HCT116 (cell line): ENCODE measurements at regions not wholly inside any gene's neighbourhood (a gene's known extent, or its start where the extent isn't known, plus 50 kb on each side); places are given as distances from the start of the nearest gene placed in this dataset.

Experiments
- ATAC-seq: fragments of 200-7000 bp; cut with Tn5 transposase; 2 replicates; pipeline ENCODE4 v1.9.1; 2020; ENCODE audit warnings: mild to moderate bottlenecking, moderate library complexity
- BruUV-seq: library from RNA; stranded (reverse); fragments of 400-500 nt; replicated peaks from 2 replicates; lab custom pipeline; 2021; lab: Mats Ljungman, UMichigan
- CTCF ChIA-PET: fragments of 300-600 bp; sonication (Branson Sonifier 250); formaldehyde crosslinking; loops from one replicate; lab custom pipeline; 2021; ENCODE audit warnings: antibody characterized with exemption; lab: Charles Lee
- POLR2A ChIA-PET: fragments of 300-600, 350-600 bp; sonication (Branson Sonifier 250); formaldehyde crosslinking; loops from one replicate; lab custom pipeline; 2021; ENCODE audit warnings: antibody characterized with exemption; lab: Charles Lee
- RAD21 ChIA-PET, 2 experiments: fragments of 300-600 bp; sonication (Branson Sonifier 250); formaldehyde crosslinking; loops; one replicate each; lab custom pipeline; 2023; ENCODE audit warnings: low total read pairs in 2 of 2; ENCODE audit not compliant: uncharacterized antibody in 2 of 2, unreplicated experiment in 2 of 2, low non-redundant PET in 1 of 2; lab: Charles Lee
- DNase-seq: peaks from one replicate; pipeline ENCODE4 v3.0.0-alpha.2; 2010; ENCODE audit warnings: low read depth, low spot score
- H2AFZ ChIP-seq: fragments of 200-600 bp; shearing (Covaris generic), sonication (generic); 2 replicates; pipeline ENCODE4 v1.6.1; 2017; ENCODE audit warnings: low read depth, mixed run types, mixed read lengths, antibody characterized with exemption, low read length; ENCODE audit not compliant: poor library complexity, severe bottlenecking
- H3K27ac ChIP-seq: 2 replicates; pipeline ENCODE4 v1.5.1; 2012; ENCODE audit warnings: low read depth, low read length
- H3K27me3 ChIP-seq: fragments of 200-600 bp; sonication (generic); 2 replicates; pipeline ENCODE4 v1.6.1; 2016; ENCODE audit warnings: mixed run types, low read length, mixed read lengths; ENCODE audit not compliant: insufficient read depth
- H3K36me3 ChIP-seq, 2 experiments: fragments of 200-500 bp in 1 of 2; fragments of 200-600 bp in 1 of 2; sonication (Bioruptor generic) in 1 of 2; sonication (generic) in 1 of 2; 2 replicates each; pipeline versions ENCODE4 v1.5.1 to v1.6.1; 2014 to 2016; ENCODE audit warnings: low read length in 2 of 2, inconsistent platforms in 1 of 2, mixed read lengths in 1 of 2, mixed run types in 1 of 2; ENCODE audit not compliant: insufficient read depth in 2 of 2, control insufficient read depth in 1 of 2
- H3K4me1 ChIP-seq, 2 experiments: fragments of 200-600 bp in 1 of 2; sonication (generic) in 1 of 2; 2 replicates each; pipeline versions ENCODE4 v1.5.1 to v1.6.1; 2012 to 2017; ENCODE audit warnings: low read length in 2 of 2, inconsistent platforms in 1 of 2, mild to moderate bottlenecking in 1 of 2, mixed read lengths in 1 of 2, mixed run types in 1 of 2, moderate library complexity in 1 of 2; ENCODE audit not compliant: insufficient read depth in 2 of 2, control insufficient read depth in 1 of 2
- H3K4me2 ChIP-seq: fragments of 200-600 bp; sonication (generic); 2 replicates; pipeline ENCODE4 v1.6.1; 2017; ENCODE audit warnings: mixed run types, low read length, mixed read lengths
- H3K4me3 ChIP-seq, 2 experiments: fragments of 200-600 bp in 1 of 2; sonication (generic) in 1 of 2; replicated peaks in 1 of 2; 2 replicates each; pipeline ENCODE4 v1.5.1; 2011 to 2016; ENCODE audit warnings: low read length in 2 of 2, control low read depth in 1 of 2, low read depth in 1 of 2, mild to moderate bottlenecking in 1 of 2, mixed read lengths in 1 of 2, mixed run types in 1 of 2
- H3K79me2 ChIP-seq: fragments of 200-600 bp; sonication (generic); 2 replicates; pipeline ENCODE4 v1.6.1; 2017; ENCODE audit warnings: mild to moderate bottlenecking, mixed run types, low read length, moderate library complexity, mixed read lengths; ENCODE audit not compliant: insufficient read depth
- H3K9ac ChIP-seq: fragments of 200-600 bp; sonication (generic); 2 replicates; pipeline ENCODE4 v1.6.1; 2016; ENCODE audit warnings: low read length, mixed read lengths
- H3K9me2 ChIP-seq: fragments of 200-600 bp; sonication (generic), shearing (Covaris generic); 2 replicates; pipeline ENCODE4 v1.6.1; 2017; ENCODE audit warnings: mixed run types, mild to moderate bottlenecking, moderate library complexity; ENCODE audit not compliant: insufficient read depth
- H3K9me3 ChIP-seq, 2 experiments: fragments of 200-500 bp in 1 of 2; fragments of 200-600 bp in 1 of 2; sonication (Bioruptor generic) in 1 of 2; sonication (generic) in 1 of 2; 2 replicates each; pipeline ENCODE4 v1.6.1; 2014 to 2017; ENCODE audit warnings: low read length in 2 of 2, mixed read lengths in 2 of 2, inconsistent platforms in 1 of 2, low read depth in 1 of 2, mild to moderate bottlenecking in 1 of 2, mixed run types in 1 of 2, moderate library complexity in 1 of 2; ENCODE audit not compliant: control insufficient read depth in 1 of 2, insufficient read depth in 1 of 2
- H4K20me1 ChIP-seq: fragments of 200-600 bp; sonication (generic), shearing (Covaris generic); 2 replicates; pipeline ENCODE4 v1.6.1; 2017; ENCODE audit warnings: mixed run types, mild to moderate bottlenecking, moderate library complexity; ENCODE audit not compliant: insufficient read depth
- EGR1 ChIP-seq: IDR thresholded peaks from 2 replicates; pipeline ENCODE4 v1.6.1; 2012; ENCODE audit warnings: low read depth
- ELF1 ChIP-seq: IDR thresholded peaks from 2 replicates; pipeline ENCODE4 v1.6.1; 2012; ENCODE audit warnings: low read depth, borderline replicate concordance
- EZH2 ChIP-seq: fragments of 200-600 bp; sonication (generic); IDR thresholded peaks from 2 replicates; pipeline ENCODE4 v1.6.1; 2017; ENCODE audit warnings: antibody characterized with exemption, mixed run types
- EZH2phosphoT487 ChIP-seq: fragments of 200-600 bp; IDR thresholded peaks from 2 replicates; pipeline ENCODE4 v1.6.1; 2018; ENCODE audit warnings: antibody characterized with exemption, borderline replicate concordance
- FOSL1 ChIP-seq: IDR thresholded peaks from 2 replicates; pipeline ENCODE4 v1.6.1; 2012; ENCODE audit warnings: low read depth
- POLR2A ChIP-seq: IDR thresholded peaks from 2 replicates; pipeline ENCODE4 v1.7.0; 2011; ENCODE audit warnings: borderline replicate concordance; ENCODE audit not compliant: insufficient read depth, insufficient read length; ENCODE audit errors: extremely low read depth
- RAD21 ChIP-seq: IDR thresholded peaks from 2 replicates; pipeline ENCODE4 v1.6.1; 2012; ENCODE audit warnings: low read depth, mild to moderate bottlenecking
- SRF ChIP-seq: IDR thresholded peaks from 2 replicates; pipeline ENCODE4 v1.6.1; 2012; ENCODE audit warnings: low read depth
- ZNF274 ChIP-seq: fragments of 200-500 bp; sonication (Bioruptor generic); IDR thresholded peaks from 2 replicates; pipeline ENCODE4 v1.6.1; 2014; ENCODE audit warnings: mild to moderate bottlenecking, low read depth, low read length, inconsistent platforms
- intact Hi-C: fragments of 100-400 bp; cut with micrococcal nuclease; formaldehyde crosslinking; loops from 2 replicates; pipeline ENCODE4 v1.10.0; 2022
- TF ChIP-seq, protein P1 (sequence below): IDR thresholded peaks from 2 replicates; pipeline ENCODE4 v1.6.1; 2012
- TF ChIP-seq, protein P2 (sequence below): IDR thresholded peaks from 2 replicates; pipeline ENCODE4 v1.6.1; 2012
- TF ChIP-seq, protein P3 (sequence below): IDR thresholded peaks from 2 replicates; pipeline ENCODE4 v1.6.1; 2011; ENCODE audit warnings: mild to moderate bottlenecking, low read length, moderate library complexity; ENCODE audit not compliant: insufficient replicate concordance; ENCODE audit errors: extremely low read depth

- H3K27ac ChIP-seq, result no peak overlapping the region
- no peak overlapping the region for H3K9ac ChIP-seq
- ATAC-seq, result no peak
- H3K4me2 ChIP-seq, result no peak overlapping the region
- H3K27me3 ChIP-seq, result no peaks in the 10 kb centered on the region
- intact Hi-C loops, result no loop called here
- no peaks in the 10 kb centered on the region for H3K79me2 ChIP-seq
- TF ChIP-seq, protein P1, sequence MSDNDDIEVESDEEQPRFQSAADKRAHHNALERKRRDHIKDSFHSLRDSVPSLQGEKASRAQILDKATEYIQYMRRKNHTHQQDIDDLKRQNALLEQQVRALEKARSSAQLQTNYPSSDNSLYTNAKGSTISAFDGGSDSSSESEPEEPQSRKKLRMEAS, result no peak
- no peak for TF ChIP-seq ZNF274
- TF ChIP-seq POLR2A, result no peak
- no peak for TF ChIP-seq EGR1
- TF ChIP-seq FOSL1, result no peak
- TF ChIP-seq ELF1, result no peak
- TF ChIP-seq EZH2, result no peak
- TF ChIP-seq SRF, result no peak
- TF ChIP-seq, protein P2, sequence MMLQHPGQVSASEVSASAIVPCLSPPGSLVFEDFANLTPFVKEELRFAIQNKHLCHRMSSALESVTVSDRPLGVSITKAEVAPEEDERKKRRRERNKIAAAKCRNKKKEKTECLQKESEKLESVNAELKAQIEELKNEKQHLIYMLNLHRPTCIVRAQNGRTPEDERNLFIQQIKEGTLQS, result no peak
- TF ChIP-seq, protein P3, sequence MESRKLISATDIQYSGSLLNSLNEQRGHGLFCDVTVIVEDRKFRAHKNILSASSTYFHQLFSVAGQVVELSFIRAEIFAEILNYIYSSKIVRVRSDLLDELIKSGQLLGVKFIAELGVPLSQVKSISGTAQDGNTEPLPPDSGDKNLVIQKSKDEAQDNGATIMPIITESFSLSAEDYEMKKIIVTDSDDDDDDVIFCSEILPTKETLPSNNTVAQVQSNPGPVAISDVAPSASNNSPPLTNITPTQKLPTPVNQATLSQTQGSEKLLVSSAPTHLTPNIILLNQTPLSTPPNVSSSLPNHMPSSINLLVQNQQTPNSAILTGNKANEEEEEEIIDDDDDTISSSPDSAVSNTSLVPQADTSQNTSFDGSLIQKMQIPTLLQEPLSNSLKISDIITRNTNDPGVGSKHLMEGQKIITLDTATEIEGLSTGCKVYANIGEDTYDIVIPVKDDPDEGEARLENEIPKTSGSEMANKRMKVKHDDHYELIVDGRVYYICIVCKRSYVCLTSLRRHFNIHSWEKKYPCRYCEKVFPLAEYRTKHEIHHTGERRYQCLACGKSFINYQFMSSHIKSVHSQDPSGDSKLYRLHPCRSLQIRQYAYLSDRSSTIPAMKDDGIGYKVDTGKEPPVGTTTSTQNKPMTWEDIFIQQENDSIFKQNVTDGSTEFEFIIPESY, result no peak
- TF ChIP-seq EZH2phosphoT487, result no peak
- no peak for TF ChIP-seq RAD21
- H4K20me1 ChIP-seq, result no peaks in the 10 kb centered on the region
- ChIA-PET POLR2A (no interaction called here), RAD21 (no interaction called here), CTCF (no interaction called here)
- H3K9me3 ChIP-seq, result no peaks in the 10 kb centered on the region; a peak in 1 of 4 replicates
- no peak for DNase-seq
- no peak overlapping the region for H2AFZ ChIP-seq
- H3K4me3 ChIP-seq, result no peak overlapping the region
- BruUV-seq, result no TSS peak
- H3K36me3 ChIP-seq, result no peaks in the 10 kb centered on the region
- H3K9me2 ChIP-seq, result no peaks in the 10 kb centered on the region
- H3K4me1 ChIP-seq, result no peaks in the 10 kb centered on the region
These were observed 2146.1 kb upstream of the CELF4 start for GRCh38 chr18:39711701-39712100.
